HT1080 (cell line): ENCODE measurements at regions not wholly inside any gene's neighbourhood (a gene's known extent, or its start where the extent isn't known, plus 50 kb on each side); places are given as distances from the start of the nearest gene placed in this dataset.

Experiments
- DNase-seq: peaks from one replicate; pipeline ENCODE4 v3.0.0-alpha.2; 2015; ENCODE audit warnings: low read depth

GRCh38 chr5:165152058-165152457, 1646.6 kb downstream of the MAT2B start:
- no peak for DNase-seq

- peak; percentile 8 for DNase-seq
These were observed 1651.8 kb downstream of the MAT2B start for GRCh38 chr5:165157219-165157618.

GRCh38 chr5:165161204-165161603, 1655.8 kb downstream of the MAT2B start:
- peak; percentile 13 for DNase-seq

DNA sequence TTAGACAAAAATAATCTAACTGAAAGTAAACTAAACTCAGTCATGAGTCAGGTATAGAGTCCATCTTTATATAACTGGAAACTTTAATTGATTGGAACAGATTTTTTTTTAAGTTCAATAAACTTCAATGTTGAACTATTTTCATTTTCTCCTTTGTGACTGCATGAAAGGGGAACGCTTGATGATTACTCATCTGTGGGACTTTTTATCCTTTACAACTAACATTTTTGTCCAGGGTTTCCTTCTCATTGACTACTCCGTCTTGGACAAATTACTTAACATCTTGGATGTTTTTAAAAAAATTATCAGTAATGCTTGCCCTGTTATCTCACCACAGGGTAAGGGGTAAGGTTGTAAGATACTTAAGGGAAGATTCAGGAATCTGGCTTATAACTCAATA, 1658.4 kb downstream of the MAT2B start:
- DNase-seq, result no peak

DNA sequence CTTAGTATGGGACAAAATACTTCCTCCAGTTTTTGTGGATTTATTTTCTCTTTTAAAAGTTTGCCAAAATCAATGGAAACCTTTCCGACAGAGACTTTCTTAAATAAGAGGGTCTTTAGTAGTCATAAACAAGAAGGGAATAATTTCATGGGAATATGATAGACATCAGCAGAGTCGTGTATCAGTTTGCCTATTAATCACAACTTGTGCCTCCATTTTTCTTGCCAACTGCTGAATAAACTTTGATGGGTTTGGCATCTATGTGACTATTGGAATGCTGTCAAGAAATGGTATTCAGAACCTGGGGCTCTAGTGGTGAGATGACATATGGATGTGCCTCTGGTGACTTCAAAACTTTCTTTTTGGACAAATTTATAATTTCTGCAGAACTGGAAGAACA, 1668.2 kb downstream of the MAT2B start:
- DNase-seq, result no peak

- DNase-seq, result no peak
These were observed 1669.6 kb downstream of the MAT2B start for GRCh38 chr5:165175041-165175440.

GRCh38 chr5:165184183-165184582, 1678.8 kb downstream of the MAT2B start:
- no peak for DNase-seq

GRCh38 chr5:165185716-165186115, 1680.3 kb downstream of the MAT2B start:
- no peak for DNase-seq

DNA sequence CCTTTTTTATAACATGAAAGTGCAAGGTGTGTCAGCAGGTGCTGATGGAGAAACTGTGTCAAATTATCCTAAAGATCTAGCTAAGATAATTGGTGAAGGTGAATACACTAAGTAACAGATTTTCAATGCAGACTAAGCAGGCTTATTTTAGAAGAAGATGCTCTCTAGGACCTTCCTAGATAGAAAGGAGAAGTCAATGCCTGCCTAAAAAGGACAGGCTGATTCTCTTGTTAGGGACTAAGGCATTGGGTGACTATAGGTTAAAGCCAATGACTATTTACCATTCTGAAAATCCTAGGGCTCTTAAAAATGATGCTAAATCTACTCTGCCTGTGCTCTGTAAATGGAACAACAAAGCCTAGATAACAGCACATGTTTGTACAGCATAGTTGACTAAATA, 1682.4 kb downstream of the MAT2B start:
- no peak for DNase-seq

DNA sequence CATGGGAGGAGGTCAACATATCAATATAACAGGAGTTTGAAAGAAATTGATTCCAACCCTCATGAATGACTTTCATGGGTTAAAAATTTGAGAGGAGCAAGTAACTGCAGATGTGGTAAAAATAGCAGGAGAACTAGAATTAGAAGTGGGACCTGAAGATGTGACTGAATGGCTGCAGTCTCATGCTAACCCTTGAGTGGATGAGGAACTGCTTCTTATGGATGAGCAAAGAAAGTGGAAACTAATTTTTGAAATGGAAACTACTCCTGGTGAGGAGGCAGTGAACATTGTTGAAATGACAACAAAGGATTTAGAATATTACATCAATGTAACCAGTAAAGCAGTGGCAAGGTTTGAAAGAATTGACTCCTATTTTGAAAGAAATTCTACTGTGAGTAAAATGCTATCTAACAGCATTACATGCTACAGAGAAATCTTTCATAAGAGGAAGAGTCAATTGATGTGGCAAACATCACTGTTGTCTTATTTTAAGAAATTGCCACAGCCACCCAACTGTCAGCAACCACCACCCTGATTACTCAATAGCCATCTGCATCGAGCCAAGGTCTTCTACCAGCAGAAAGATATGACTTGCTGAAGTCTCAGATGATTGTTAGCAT, 1683.2 kb downstream of the MAT2B start:
- no peak for DNase-seq

GRCh38 chr5:165196961-165197360, 1691.5 kb downstream of the MAT2B start:
- no peak for DNase-seq

GRCh38 chr5:165201369-165201768, 1696.0 kb downstream of the MAT2B start:
- DNase-seq, result no peak

DNA sequence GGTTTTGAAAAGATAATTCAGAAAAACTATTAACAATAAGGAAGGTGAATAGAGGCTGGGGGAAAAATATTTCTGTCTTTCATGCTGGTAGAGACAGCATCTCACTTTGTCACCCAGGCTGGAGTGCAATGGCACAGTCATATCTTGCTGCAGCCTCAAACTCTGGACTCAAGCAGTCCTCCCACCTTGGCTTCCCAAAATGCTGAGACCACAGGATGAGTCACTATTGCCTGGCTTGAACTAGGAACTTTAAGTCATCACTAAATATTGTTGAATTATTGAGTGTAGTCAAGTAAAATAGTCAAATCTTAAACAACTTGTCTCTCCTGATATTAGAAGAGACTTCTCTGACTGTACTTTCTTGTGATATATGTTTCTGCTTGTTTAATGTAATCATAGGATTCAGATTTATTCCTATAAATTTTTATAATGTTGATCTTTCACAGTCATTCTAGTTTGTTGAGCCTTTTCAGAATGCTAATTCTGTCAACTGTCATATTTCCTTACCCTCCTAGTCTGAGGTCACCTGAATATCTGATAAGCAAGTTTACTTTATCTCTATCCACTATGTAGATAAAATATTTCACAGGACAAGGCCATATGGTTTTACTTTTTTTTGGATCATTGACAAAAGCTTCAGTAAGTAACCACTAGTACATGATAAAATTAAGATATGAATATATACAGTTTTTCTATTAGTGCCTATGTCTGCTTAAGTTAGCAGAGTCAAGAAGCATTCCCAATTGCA, 1696.5 kb downstream of the MAT2B start:
- peak; percentile 69 for DNase-seq

- DNase-seq, result no peak
These were observed 1697.1 kb downstream of the MAT2B start for GRCh38 chr5:165202519-165202910.

- peak; percentile 36 for DNase-seq
These were observed 1703.8 kb downstream of the MAT2B start for GRCh38 chr5:165209101-165209727.

GRCh38 chr5:165224366-165225045, 1719.1 kb downstream of the MAT2B start:
- DNase-seq, result no peak

DNA sequence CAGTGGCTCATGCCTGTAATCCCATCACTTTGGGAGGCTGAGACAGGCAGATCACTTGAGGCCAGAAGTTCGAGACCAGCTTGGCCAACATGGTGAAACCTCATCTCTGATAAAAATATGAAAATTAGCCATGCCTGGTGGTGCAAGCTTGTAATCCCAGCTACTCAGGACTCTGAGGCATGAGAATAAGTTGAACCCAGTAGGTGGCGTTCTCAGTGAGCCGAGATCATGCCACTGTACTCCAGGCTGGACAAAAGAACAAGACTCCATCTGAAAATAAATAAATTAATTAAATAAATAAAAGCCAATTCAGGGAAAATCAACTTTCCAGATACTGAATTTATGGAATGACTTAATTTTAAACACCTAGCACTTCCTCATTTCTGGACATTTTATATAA, 1722.1 kb downstream of the MAT2B start:
- peak; percentile 10 for DNase-seq

DNA sequence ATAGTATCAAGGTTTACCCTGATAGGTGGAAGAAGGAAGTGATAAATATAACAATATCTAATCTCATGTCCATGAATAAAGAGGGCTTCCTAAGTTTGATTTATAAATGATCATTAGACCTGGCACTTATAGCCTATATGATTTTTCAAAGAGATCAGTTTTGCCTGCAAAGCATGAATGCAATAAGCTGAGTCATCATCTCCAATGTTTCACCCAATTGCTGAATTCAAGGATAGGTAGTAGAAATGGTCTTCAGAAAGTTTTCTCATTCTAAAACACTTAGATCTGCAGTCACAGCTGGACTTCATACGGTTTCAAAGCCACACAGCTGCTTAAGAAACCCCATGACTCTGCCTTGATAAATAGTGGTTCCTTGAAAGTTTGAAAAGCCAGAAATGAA, 1722.8 kb downstream of the MAT2B start:
- DNase-seq, result no peak

DNA sequence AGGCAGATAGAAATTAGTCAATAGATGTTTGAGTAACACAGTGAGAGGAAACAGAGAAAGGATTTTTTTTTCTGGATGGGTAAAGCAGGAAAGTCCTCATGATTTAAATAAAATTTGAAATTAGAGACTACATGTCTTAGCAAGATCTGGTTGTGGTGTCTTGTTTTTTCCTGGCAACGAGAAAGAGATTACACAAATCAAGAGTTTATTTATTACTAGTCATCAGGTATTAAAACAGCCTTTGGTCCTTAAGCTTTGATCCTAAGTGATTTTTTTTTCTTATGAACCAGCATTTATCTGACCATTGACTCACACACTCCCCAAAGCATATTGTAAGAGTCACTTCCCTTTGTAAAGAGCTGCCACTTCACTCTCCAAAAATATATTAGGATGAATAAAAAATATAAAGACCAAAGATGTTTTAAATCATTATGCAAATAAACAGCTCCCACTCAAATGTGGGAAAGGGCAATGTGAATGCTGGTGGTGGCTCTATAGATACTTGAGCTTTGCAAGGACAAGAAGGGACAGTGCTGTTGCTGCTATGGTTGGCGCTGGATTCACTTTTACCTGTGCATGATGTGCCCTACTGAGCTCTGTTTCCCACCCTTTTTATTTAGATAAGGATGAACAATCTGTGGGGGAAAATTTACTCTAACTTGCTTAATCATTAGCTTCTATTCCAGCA, 1726.5 kb downstream of the MAT2B start:
- peak; percentile 3 for DNase-seq

DNA sequence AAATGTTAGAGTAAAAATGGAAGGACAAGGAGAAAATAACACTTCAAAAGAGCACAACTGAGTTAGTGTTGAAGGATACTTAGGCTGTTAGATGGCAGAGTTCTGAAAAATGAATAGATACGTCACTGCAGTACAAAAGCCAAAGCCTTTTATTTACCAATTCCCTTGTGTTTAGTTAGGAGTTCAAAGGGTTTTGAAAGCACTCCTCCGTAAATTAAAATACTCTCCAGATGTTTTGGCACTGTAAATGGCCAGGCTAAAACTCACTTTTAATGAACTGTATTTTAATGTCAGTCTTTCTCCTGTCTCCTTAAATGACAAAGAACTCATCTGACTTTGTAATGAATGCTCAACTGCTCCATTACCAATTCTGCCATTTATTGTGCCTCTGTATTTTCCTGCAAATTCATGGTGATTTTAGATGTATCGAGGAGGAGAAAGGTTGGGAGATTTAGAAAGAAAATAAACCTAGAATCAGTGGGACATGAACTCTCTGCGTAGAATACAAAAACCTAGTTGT, 1727.2 kb downstream of the MAT2B start:
- DNase-seq, result no peak

GRCh38 chr5:165241811-165242210, 1736.4 kb downstream of the MAT2B start:
- no peak for DNase-seq
